ENCODE measurements at regions not wholly inside any gene's neighbourhood (a gene's known extent, or its start where the extent isn't known, plus 50 kb on each side); places are given as distances from the start of the nearest gene placed in this dataset.

- TF ChIP-seq FOXK1 (CRISPR knock-in tag; IDR thresholded peaks at IDR 0.05; ENCODE audit: borderline replicate concordance) (no peak), SRF (CRISPR knock-in tag; IDR thresholded peaks at IDR 0.05) (no peak), MTA3 (IDR thresholded peaks at IDR 0.05; ENCODE audit: borderline replicate concordance) (no peak), ZBTB1 (CRISPR knock-in tag; IDR thresholded peaks at IDR 0.05; ENCODE audit: borderline replicate concordance, low read depth) (no peak)
Measured at GRCh38 chr9:100865648-100866047, 162.9 kb upstream of the PLPPR1 start.
